GM21423 (cell line): ENCODE measurements at regions not wholly inside any gene's neighbourhood (a gene's known extent, or its start where the extent isn't known, plus 50 kb on each side); places are given as distances from the start of the nearest gene placed in this dataset.
"Not testable (repeated sequence)": the region's sequence is repeated elsewhere in the genome, so short reads cannot be mapped to it uniquely, and the experiment has no call there.

Source experiments
- ATAC-seq: cut with Tn5 transposase; IDR thresholded peaks from one replicate; pipeline ENCODE4 v1.9.1; 2021; ENCODE audit warnings: mild to moderate bottlenecking, moderate library complexity; ENCODE audit not compliant: unreplicated experiment

- ATAC-seq = no peak
Observed at GRCh38 chr9:26508897-26509296, 383.7 kb downstream of the CAAP1 start.

DNA sequence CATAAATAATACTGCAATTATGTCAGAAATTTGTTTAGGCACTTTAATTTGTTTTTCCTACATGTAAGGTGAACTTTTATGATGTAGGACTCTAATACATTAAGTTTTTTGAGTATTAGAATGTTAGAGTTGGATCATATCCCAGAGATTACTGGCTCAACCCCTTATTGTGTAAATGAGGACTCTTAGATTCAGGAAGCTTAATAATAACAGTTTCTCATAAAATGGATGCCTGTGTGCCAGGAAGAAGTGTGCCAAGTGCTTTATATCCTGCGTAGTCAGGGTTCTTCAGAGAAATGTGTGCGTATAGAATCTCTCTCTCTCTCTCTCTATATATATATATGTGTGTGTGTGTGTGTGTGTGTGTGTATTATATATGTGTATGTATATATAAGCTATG, 388.5 kb downstream of the CAAP1 start:
- ATAC-seq = no peak

DNA sequence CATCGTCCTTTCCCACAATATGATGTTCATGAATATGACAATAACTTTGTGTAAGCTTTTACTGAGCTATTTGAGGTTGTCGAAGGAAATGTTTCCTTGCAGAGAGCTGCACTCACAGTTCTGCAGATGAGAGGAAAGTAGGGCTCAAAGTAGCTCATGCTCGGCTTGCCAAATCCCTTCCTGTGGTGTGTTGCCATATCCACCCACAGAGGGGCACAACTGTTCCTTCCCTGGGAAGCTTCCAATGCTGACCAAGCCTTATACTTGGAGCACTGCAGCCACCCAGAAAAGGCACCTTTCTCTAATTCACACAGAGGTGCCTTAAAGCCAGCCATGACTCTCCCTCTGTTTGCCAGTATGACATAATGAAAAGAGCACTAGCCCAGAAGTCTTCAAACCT, 390.3 kb downstream of the CAAP1 start:
- ATAC-seq = no peak

DNA sequence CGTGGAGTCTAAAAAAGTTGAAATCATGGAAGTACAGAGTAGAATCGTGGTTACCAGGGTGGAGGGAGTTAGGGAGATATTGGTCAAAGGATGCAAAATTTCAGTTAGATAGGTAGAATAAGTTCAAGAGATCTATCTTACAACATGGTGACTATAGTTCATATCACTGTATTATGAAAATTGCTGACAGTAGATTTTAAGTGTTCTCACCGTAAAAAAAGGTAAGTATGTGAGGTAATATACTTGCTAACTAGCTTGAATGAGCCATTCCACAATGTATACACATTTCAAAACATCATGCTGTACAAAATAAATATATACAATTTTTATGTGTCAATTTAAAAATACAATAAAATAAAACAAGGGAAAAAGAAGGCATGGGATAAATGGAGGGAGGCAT, 392.1 kb downstream of the CAAP1 start:
- ATAC-seq = no peak

- not testable (repeated sequence) for ATAC-seq
Observed at GRCh38 chr9:26492608-26493521, 399.7 kb downstream of the CAAP1 start.

- ATAC-seq = not testable (repeated sequence)
Observed at GRCh38 chr9:26491922-26492607, 400.5 kb downstream of the CAAP1 start.

GRCh38 chr9:26483991-26484390, 408.6 kb downstream of the CAAP1 start:
- no peak for ATAC-seq

DNA sequence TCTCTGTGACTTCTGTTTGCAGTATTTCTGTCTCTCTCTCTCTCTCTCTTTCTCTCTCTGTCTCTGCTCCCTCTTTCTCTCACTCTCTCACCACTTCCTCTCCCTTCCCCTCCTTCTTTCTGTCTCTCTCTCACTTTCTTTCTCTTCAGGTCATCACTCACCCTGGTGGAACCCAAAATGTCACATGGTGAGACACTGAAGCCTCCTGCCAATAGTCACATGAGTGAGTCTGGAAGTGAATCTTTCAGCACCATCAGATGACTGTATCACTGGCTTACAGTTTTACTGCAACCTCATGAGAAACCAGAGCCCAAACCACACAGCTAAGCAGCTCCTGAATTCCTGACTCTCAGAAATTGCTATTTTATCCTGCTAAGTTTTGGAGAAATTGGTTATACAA, 414.6 kb downstream of the CAAP1 start:
- no peak for ATAC-seq

GRCh38 chr9:26471261-26471660, 421.3 kb downstream of the CAAP1 start:
- no peak for ATAC-seq

- no peak for ATAC-seq
Observed at GRCh38 chr9:26470284-26470683, 422.3 kb downstream of the CAAP1 start.

GRCh38 chr9:26463837-26464236, 428.8 kb downstream of the CAAP1 start:
- ATAC-seq = no peak

GRCh38 chr9:26462751-26463150, 429.9 kb downstream of the CAAP1 start:
- ATAC-seq = no peak

- no peak for ATAC-seq
Observed at GRCh38 chr9:26462213-26462612, 430.4 kb downstream of the CAAP1 start.

DNA sequence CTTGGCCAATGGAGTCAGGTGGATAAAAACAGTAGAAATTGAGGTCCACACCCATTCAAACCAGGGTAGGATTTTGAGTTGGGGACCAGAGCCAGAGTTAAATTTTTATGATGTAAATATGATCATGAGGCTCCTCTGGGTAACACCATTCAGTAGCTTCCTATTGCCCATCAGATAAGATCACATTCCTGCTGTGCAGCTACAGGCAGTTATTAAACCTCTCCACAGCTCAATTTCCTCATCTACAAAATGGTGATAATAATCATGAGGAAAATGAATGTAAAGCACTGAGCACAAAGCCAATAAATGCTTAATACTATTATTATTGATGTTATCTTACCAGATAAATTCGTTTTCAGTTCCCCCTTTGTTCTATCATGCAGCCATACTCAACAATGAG, 432.0 kb downstream of the CAAP1 start:
- ATAC-seq = no peak

DNA sequence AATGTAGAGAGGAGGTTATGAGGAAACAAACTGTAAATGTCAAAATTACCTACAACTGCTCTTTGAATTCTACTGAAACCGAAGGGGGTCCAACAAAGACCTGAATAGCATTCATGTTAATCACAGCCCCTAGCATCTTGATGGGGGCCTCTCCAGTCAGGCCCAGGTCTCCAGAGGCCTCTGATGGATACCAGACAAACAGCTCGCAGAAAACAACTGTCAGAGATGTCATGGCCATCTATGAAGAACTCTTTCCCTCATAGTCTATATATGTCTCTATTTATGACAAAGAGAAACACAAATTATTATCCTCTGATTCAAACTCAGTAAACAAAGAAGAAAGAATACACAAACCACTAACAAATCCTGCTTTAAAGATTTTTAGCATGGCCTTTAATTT, 432.6 kb downstream of the CAAP1 start:
- no peak for ATAC-seq

GRCh38 chr9:26458054-26458453, 434.5 kb downstream of the CAAP1 start:
- no peak for ATAC-seq

DNA sequence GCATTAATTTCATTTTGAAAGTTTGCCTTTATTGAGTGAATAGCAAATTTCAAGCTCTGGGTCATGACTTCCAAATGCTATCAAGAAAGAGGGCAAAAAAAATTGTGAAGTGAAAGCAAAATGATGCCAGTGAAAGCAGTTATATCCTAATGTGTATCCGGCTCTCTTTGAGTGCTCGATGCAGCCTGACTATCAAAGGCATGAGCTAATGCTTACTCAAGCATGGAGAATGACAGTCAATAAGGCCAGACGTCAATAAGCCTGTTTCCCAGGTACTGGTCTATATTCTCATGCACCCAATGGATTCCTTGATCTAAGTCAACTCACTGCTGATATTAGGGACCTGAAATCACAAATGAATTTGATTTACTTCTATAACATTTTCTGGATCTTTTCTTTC, 435.5 kb downstream of the CAAP1 start:
- no peak for ATAC-seq

- ATAC-seq = no peak
Observed at GRCh38 chr9:26439061-26439624, 453.5 kb downstream of the CAAP1 start.

- ATAC-seq = no peak
Observed at GRCh38 chr9:26437056-26437711, 455.4 kb downstream of the CAAP1 start.

DNA sequence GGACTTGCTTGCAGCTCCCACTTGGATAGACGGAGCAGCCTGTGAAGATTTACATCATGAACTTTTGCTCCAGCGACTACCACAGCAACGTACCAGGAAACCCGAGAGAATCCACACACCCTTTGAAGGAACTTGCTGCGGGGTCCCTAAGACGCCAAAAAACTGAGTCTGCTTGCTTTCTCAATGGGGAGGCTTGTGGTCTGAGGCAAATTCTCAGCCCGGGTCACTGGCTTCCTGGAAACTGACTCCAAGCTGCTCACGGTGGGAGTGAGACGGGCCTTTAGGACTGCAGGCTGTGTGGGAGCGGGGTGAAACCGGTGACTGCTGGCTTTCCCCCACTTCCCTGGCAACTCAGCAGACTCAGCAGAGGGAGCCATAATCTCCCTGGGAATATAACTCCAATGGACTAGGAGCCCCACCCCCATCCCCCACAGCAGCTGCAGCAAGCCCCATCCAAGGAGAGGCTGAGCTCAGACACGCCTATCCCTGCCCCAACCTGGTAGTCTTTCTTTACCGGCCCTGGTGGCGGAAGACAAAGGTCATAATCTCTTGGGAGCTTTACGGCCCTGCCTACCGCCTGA, 466.0 kb downstream of the CAAP1 start:
- ATAC-seq = no peak

DNA sequence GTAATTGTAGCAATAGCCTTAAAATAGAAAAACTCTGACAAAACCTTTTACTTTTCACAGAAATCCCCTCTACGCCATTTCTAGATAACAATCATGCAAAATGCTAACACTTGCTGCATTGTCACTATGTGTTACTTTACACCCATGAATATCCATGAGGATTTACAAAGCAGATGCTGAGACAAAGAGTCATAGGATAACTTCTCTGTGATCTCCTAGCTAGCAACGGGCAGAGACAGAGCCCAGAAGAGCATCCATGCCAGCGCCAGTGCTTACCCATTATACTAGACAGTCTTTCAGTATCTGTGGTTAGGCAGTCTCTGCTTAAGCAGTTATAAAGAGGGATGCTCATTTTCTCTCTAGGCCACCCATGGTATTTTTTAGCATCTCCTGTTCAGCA, 474.1 kb downstream of the CAAP1 start:
- ATAC-seq = no peak
